GM18909 (cell line): ENCODE measurements at regions not wholly inside any gene's neighbourhood (a gene's known extent, or its start where the extent isn't known, plus 50 kb on each side); places are given as distances from the start of the nearest gene placed in this dataset.
A peak's percentile ranks its signal among the peaks of the same experiment; 100 is the strongest.
"Not testable (repeated sequence)": the region's sequence is repeated elsewhere in the genome, so short reads cannot be mapped to it uniquely, and the experiment has no call there.

ENCODE experiments used
- ATAC-seq: cut with Tn5 transposase; IDR thresholded peaks from one replicate; pipeline ENCODE4 v1.9.1; 2021; ENCODE audit warnings: mild to moderate bottlenecking; ENCODE audit not compliant: unreplicated experiment, poor library complexity

DNA sequence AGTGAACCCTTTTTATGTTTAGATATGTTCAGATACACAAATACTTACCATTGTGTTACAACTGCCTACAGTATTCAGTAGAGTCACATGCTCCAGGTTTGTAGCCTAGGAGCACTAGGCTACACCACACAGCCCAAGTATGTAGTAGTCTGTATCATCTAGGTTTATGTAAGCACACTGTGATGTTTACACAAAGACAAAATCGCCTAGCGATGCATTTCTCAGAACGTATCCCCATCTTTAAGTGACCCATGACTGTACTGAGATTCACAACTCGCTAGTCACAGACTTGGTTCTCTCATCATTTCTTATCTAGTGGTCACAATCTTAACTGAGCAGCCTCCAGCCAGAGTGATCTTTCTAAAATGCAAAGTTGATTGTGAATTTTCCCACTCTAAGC is 119.2 kb downstream of the RASSF10 start:
- no peak for ATAC-seq

DNA sequence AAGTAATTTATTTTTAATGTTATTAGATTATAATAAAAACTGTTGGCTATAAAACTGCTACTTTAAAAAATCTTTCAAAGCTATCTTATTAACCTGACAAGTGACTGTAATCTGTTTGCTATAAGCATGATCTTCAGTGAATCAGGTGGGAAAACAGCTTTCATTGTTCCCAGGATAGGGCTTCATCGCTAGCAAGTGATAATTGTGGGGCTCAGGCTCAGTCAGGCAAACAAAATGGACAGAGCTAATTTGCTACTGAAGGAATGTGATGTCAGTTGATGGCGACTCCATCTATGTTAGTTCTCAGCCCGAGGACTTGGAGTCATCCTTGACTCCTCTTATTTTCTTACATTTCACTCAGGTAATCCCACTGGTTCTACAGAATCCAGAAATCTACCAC is 125.0 kb downstream of the RASSF10 start:
- ATAC-seq: no peak

DNA sequence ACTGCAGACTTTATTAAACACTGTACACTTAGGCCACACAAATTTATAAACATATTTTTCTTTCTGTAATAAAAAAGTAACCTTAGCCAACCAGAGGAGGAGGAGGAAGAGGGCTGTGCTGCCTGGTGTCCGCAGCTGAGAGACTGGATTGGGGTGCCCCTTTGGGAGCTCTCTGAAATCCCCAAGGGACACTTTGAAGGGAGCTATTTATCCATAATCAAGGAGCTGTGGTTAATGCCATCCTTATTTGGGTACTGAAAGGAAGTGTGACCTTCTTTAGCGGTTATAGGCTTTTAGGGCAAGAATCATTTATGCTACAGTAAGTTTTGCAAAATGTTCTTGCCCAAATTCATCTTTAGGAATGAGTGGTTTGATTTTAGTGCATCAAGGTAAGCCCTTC is 125.8 kb downstream of the RASSF10 start:
- no peak for ATAC-seq

DNA sequence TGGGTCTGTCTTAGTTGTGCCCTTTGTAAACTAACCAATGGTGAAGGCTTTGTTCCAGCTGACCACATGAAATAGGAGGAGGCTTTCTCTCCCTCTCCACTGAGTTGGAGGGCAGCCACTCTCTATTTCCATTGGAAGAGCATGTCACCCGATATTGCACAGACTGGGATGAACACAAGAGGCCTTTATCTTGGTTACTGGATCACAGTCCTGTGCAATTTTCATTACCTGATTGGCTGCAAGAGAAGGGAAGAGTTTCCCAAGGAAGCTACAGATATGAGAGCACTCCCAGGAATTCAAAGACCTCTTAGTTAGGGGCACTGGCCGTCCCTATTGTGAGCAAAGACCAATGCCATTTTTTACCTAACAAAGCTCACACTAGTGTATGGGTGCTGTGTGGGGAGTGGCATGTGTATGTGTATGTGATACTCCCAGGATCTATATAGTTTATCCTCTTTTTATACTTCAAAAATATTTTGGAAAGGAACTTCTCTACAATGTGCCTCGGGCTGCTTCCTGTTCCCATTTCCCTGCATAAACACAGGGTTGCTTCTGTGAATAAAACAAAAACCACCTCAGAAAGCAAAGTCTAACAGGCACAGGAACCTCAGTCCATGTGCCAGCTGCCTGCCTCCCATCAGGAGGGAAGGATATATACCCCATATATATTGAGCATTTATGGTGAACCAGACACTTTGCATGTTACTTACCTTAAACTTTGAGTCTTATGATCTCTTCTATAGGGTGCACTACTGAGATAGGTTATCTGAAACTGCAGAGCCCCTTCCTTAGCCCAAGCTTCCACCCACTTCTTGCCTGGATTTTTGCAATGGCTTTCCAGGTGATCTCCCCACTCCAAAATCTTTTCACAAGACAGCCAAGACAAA is 126.5 kb downstream of the RASSF10 start:
- no peak for ATAC-seq

DNA sequence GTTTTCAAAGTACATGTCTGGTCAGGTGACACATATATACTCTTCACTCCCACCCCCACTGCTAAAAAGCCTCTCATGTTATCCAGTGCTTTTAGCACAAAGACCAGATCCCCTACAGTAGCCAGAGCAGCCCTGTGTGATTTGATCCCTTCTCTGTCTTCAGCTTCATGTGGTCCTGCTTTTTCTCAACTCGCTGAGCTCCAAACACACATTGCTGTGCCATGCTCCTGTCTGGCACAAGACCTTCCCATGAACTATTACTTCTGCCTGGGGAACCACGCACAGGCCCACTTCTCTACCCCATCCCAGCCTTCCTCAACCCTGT is 127.1 kb downstream of the RASSF10 start:
- no peak for ATAC-seq

DNA sequence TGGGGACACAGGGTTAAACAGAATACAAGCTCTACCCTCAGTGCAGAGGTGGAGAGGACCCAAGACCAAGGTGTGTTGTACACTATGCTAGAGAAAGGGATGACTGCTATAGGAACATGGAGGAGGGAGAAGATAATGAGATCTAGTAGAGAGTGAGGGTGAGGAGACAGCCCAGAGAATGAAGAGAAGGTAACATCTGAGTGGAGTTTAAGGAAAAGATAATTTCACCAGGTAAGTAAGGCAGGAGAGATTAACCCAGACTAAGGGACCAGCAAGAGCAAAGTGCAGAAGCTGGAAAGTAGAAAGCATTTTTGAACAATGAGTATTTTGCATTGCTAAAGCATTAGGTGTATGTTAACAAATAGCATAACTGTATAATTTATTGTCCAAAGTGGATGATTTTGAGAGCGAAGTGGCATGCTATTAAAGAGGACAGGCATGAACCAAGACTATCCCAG is 128.8 kb downstream of the RASSF10 start:
- no peak for ATAC-seq

DNA sequence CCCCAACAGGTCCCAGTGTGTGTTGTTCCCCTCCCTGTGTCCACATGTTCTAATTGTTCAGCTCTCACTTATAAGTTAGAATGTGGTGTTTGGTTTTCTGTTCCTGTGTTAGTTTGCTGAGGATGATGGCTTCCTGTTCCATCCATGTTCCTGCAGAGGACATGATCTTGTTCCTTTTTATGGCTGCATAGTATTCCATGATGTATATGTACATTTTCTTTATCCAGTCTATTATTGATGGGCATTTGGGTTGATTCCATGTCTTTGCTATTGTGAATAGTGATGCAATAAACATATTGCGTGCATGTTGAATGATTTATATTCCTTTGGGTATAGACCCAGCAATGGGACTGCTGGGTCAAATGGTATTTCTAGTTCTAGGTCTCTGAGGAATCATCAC is 130.0 kb downstream of the RASSF10 start:
- not testable (repeated sequence) for ATAC-seq

DNA sequence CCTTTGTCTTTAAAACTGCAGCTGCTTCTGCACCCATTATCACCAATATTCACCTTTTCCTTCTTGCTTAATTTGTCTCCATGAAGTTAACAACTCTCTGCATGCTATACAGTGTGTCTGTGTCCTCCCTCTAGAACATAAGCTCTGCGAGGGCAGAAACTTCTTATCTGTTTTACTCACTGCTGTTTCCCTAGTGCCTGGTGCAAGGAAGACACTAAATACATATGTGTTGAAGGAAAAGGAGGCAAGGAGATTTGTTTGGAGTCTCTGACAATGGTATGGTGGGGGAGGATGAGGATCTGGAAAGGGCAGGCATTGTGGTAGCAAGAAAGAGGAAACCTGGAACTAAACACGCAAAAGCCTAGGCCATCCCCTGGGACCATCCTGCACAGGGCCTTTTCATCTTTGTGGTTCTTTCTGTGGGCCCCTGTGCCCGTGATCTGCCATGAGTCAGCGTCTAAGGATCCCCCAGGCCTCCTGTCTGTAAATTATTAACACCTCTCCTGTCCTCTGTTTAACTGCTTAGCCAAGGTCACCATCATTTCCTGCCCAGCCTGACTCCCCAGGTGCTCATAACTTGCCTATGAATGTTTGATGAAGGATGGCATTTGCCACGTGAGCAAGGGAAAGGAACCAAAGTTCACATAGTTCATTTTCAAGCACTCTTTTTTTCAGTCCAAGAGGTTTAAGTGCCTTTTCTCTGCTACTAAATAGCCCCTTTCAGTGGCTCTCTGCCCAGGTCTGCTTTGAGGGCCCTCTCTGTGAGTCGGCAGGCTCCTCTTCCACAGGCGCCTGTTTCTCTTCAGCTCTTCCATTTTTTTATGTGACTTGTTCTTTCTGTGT is 131.1 kb downstream of the RASSF10 start:
- peak; percentile 95 for ATAC-seq

DNA sequence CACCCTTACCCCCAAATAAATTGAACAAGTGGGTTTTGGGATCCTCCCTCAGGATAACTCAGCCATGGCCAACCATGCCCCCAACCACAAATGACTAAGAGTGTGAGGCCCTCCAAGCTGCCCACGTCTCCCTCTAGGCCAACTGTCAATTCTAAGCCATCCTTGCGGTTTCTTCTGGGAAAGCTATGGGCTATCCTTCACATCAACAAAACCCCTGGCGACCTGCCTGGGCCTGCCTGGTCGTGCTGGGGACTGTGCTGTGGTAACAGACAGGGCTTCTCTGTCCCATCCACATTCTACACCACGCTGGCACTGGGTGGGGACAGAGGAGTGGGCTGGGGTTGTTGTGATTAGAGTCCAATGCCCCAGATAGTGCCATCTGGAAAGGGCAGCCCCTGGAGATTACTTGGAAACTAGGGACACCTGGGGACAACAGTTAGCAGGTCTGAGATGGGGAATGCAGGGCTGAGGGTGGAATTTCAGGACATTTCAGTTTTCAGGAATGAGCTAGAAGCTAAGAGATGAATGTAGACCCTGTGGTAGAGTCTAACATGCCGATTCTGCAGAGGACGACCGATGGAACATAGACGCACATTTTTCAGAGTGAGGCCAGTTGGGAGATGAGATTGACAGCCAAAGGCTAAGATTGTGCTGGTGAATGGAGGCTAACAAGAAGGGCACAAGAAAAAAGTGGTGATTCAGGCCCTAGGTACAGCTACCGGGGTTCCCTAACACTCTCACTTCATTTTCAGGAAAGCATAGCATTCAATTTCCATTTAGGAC is 131.9 kb downstream of the RASSF10 start:
- no peak for ATAC-seq

DNA sequence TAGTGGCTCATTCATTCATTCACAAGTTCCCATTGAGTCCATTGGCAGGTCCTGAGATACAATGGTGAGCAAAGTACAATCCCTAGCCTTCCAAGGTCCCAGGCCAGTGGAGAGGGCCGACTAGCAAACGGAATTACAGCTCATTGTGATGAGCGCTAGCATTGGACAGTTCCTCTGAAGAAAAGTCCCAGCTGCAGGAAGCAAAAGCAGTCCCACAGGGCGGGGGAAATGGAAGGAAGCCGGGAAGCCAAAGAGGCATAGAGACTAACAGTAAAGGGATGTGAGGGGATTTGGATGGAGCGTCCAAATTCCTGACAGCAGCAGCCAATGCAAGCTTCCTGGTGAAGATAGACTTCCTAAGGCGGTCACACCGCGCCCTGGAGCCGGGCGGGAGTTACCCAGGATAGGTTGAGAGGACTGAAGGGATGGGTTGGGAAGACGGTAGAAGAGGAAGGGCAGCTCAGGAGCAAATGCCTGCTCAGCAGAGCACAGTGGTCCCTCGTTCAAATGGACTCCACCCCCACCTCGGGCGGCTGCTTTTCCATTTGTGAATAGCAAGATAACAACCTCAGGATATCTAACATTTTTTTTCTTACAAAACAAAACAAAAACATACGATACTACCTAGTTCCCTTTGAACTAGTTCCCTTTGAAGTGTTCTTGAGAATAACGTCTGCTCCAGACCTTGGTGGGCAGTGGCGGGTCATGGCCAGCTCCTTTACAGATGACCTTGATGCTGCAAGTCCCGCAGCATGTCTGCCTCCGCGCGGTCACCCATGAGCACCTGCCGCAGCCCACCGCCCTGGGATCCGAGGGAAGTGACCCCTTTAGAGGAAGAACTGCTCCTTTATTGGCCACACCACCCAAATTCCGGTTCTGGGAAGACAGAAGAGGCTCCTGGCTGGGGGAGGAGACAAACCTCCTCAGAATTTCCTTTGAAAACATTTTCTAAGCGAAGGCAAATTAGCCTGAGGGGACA is 132.9 kb downstream of the RASSF10 start:
- ATAC-seq: no peak

DNA sequence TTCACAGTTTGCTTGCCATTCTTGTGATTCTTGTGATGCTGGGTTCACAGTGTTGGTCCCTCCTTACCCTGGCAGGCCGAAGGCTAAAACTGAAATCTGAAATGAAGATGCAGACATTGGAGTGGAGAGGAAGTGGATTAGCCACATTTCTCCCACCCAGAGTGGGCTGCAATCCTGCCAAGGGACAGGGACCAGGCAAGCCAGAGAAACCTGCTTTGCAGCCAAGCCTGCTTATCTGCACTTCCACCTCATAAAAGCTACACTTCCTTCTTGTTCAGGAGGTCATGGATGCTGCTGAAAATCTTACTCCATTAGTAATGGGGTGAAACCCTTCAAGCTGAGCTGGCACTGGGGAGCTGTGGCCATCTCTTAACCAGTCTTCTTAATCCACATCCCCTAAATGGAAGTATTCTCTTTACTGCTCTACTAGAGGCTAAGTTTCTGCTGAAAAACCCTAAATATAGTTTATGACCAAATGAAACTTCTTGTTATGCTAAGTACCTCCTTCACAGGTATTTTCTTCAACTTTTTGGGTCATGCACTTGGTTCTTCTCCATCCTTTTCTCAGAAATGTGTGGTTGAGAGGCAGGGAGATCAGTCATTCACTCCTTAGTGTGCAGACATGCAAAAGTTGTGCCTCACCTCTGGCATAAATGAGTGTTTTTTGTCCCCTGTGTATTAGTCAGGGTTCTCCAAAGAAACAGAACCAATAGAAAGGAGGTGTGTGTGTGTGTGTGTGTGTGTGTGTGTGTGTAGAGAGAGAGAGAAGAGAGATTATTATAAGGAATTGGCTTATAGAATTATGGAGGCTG is 133.9 kb upstream of the BMAL1 start:
- no peak for ATAC-seq

DNA sequence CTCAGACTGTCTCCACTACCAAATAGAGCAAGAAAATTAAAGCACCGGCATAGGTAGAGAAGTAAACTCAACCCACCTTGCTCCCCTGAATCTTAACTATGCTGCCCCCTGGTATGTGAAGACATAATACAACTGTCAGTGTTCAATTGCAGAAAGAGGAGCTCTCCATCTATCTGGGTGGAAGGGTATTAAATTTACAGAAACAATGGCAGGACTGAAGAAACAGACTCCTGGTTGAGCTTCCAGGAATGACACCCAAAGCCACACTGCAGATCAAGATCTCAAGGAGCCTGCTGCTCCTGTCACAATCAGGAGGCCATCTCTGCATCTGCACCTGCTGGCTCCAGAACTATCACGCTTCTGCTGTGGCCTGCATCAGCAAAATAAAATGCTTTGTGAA is 132.1 kb upstream of the BMAL1 start:
- no peak for ATAC-seq

DNA sequence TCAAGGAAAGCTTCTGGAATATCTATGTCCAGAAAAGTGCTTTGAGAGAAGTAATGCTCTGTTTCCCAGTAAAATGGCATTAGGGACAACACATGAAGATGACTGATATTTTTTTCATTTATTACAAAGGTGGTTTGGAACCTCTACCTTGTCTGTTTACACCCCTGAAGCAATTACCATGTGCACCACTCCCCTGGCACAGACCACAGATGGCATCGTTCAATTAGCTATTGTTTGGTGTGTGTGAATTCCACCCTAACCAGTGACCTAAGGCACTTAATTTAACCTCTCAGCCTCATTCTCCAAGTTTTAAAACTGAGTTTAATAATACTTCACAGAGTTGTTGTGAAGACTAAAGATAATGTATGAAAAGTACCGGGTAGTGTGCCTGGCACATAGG is 127.6 kb upstream of the BMAL1 start:
- ATAC-seq: no peak

DNA sequence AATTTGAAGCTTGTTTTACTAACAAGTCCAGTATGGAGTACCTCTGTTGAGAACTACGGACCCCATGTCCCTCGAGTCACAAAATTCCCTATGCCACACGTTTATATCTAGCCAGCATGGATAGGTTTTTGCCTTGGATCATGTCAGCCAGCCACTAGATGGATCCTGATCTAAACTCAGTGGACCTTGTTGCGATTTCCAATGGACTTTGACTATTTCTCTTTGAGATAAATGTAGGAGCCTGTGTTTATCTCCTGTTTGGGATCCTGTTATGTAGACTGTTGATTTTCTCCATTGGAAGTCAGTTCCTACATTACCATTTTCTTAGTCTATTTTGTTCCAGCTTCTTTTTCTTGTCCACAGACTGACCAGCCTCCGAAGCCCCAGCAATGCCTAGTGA is 127.1 kb upstream of the BMAL1 start:
- ATAC-seq: no peak

DNA sequence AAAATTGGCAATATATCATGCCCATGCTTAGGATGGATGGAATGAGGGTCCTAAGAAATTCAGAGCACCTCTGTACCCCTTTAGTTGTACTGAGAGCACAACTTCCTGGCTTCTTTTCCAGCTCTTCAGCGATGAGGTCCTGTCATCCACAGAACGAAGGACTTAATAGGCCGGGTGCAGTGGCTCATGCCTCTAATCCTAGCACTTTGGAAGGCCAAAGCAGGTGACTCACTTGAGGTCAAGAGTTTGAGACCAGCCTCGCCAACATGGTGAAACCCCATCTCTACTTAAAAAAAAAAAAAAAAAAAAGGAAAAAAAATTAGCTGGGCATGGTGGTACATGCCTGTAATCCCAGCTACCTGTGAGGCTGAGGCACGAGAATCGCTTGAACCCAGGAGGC is 125.3 kb upstream of the BMAL1 start:
- no peak for ATAC-seq

DNA sequence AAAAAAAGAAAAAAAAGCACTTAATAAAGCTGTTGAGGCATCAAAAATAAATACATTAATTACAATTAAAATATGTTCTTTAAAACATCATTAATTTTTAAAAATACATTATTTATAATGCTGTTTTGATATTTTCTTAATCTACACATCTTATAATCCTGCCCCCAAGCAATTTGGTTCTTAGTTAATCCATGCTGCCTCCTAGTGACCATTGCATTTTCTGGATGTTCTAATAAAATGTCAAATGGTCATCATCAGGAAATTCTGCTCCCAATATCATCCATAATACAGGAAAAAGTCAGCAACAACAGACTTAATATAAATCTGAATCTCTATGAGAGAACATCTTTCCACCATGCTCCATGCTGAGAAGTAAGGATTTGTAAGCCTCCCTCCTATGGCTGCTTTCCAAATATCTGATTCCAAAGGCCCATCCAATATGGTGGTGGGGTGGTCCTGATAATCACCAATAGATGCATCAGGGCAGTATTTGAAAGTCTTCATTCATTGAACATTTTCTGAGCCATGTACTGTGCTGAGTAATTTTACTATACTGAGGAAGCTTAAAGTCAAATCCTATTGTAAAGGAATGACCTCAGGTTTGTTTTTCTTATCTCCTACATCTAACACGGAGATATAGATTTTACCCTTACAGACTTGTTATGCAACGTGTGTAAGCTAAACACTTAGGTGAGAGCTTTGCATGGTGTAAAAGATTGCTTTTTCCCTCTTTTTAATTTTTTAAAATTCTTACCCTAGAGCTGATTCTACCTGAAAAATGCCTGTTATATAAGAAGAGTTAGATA is 124.7 kb upstream of the BMAL1 start:
- no peak for ATAC-seq

DNA sequence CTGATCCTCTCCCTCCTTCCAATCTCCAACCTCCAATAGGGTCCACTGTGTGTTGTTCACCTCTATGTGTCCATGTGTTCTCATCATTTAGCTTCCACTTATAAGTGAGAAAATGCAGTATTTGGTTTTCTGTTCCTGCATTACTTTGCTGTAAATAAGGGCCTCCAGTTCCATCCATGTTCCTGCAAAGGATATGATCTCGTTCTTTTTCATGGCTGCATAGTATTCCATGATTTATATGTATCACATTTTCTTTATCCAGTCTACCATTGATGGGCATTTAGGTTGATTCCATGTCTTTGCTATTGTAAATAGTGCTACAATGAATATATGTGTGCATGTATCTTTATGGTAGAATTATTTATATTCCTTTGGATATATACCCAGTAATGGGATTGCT is 123.2 kb upstream of the BMAL1 start:
- ATAC-seq: not testable (repeated sequence)

DNA sequence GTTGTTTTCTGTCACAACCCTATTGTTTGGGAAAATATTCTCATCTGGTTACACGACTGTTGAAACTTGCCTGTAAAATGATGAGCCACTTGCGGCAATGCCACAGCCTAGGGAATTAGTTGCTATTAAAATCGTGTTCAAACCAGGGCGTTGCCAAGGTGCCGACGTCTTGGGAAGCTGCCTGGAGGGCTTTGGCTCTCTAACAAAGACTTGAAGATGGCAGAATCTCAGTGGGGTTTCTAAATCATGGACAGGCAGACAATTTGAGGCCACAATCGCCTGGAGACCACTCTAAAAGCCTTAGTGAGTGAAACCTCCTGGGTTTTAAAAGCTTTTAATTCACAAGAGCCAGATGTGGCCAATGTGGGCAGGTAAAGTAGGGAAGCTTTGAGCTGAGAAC is 117.2 kb upstream of the BMAL1 start:
- no peak for ATAC-seq
